Gastrocnemius medialis (tissue), 4 donors: ENCODE measurements at regions not wholly inside any gene's neighbourhood (a gene's known extent, or its start where the extent isn't known, plus 50 kb on each side); places are given as distances from the start of the nearest gene placed in this dataset.
A peak's percentile ranks its signal among the peaks of the same experiment; 100 is the strongest.

Experiments
- ATAC-seq, 2 donors: fragments of 150-250 bp; one replicate each; pipeline ENCODE4 v1.9.1; 2016
- DNase-seq, 2 donors: peaks; one replicate each; pipeline ENCODE4 v3.0.0-alpha.2; 2019
- H3K27ac ChIP-seq, 4 donors: fragments of 200-600 bp; sonication (generic); 1 replicate in 1 of 4; 2 replicates in 3 of 4; pipeline ENCODE4 v1.5.1; 2016 to 2018; ENCODE audit warnings: mild to moderate bottlenecking in 2 of 4, moderate library complexity in 1 of 4
- H3K27me3 ChIP-seq, 3 donors: fragments of 200-600 bp; sonication (generic) in 2 of 3; 1 replicate in 1 of 3; 2 replicates in 2 of 3; pipeline versions ENCODE4 v1.5.1 to v1.6.0; 2016 to 2019; ENCODE audit warnings: mild to moderate bottlenecking in 1 of 3, moderate library complexity in 1 of 3
- H3K36me3 ChIP-seq, 2 donors: fragments of 200-600 bp; sonication (generic) in 1 of 2; one replicate each; pipeline ENCODE4 v1.5.1; 2017 to 2018
- H3K4me1 ChIP-seq, 2 donors: fragments of 200-600 bp; sonication (generic) in 1 of 2; one replicate each; pipeline ENCODE4 v1.5.1; 2016 to 2017; ENCODE audit warnings: mild to moderate bottlenecking in 2 of 2
- H3K4me3 ChIP-seq, 4 donors: fragments of 200-600 bp; sonication (generic) in 3 of 4; 1 replicate in 1 of 4; 2 replicates in 3 of 4; pipeline ENCODE4 v1.5.1; 2016 to 2019; ENCODE audit warnings: mild to moderate bottlenecking in 2 of 4
- H3K9me3 ChIP-seq, 3 donors: fragments of 200-600 bp; sonication (generic) in 2 of 3; 1 replicate in 1 of 3; 2 replicates in 2 of 3; pipeline ENCODE4 v1.5.1; 2016 to 2019
- CTCF ChIP-seq, 5 experiments: fragments of 450-650 bp in 3 of 5; fragments of 200-600 bp in 2 of 5; sonication (generic) in 2 of 5; IDR thresholded peaks in 4 of 5; conservative IDR thresholded peaks in 1 of 5; 1 replicate in 4 of 5; 2 replicates in 1 of 5; pipeline ENCODE4 v1.5.1; 2016 to 2019; ENCODE audit warnings: antibody characterized with exemption in 5 of 5, mild to moderate bottlenecking in 3 of 5, moderate library complexity in 3 of 5
- POLR2A ChIP-seq, 2 donors: fragments of 450-650 bp; IDR thresholded peaks; one replicate each; pipeline ENCODE4 v1.6.1; 2017; ENCODE audit warnings: antibody characterized with exemption in 2 of 2, mild to moderate bottlenecking in 2 of 2, moderate library complexity in 2 of 2
- in situ Hi-C, 4 donors: fragments of 200-750 bp; cut with MboI; loops; one replicate each; pipeline versions ENCODE4 v1.15.0 to v1.8.0; 2017; ENCODE audit warnings: low sequenced_read_pairs in 4 of 4
- intact Hi-C: fragments of 100-400 bp; cut with DNase I; formaldehyde crosslinking; loops from one replicate; pipeline ENCODE4 v1.15.1; 2023; ENCODE audit warnings: low total_unique reads

DNA sequence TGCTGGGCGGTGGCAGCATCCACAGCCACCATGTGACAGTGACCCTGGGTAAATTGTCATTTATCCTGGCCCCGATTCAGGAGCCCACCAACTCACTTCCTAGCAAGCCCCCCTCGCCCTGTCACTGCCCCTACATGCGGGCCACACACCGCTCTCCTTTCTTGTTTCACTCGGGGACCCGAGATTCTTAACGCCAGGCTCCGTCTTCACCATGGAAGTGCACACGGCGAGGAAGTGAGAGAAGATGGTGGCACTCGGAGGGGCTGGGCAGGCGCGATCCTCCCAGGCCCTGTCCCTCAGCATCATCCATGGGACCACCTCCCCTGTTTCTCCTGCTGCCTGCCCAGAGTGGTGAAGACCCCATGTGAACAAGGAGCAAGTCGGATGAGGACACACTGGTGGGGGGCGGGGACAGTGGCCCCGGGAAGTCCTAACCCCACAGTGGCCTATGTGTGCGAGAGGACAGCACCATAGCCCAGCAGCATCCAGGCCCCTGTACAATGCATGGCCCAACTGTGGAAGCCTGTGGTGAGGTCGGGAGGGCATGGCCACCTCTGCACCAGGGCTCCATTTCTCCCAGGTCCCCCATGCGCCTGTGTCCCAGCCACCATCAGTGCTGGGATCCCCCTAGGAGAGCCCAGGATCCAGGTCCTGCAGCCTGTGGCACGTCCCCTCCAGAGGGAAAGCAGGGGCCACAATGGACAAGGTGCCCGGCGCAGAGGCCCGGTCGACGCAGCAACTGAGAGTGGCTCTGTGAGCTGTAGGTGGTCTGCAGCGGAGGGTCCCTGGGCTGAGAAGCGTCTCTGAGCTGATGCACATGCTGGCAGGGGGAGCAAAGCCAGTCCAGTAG is 262.8 kb downstream of the BRD1 start:
- Histone ChIP-seq H3K9me3 (no peaks in the 10 kb centered on the region), H3K36me3 (no peaks in the 10 kb centered on the region), H3K27ac (no peak overlapping the region), H3K27me3 (no peaks in the 10 kb centered on the region), H3K4me1 (no peaks in the 10 kb centered on the region), H3K4me3 (no peak overlapping the region)
- in situ Hi-C loops = no loop called here
- ATAC-seq = no peak
- peak in 1 of 2 donors; percentile 2 for DNase-seq
- TF ChIP-seq CTCF (IDR thresholded peaks at IDR 0.05 in 4 of 5, conservative IDR thresholded peaks at IDR 0.05 in 1 of 5) (no peak), POLR2A (IDR thresholded peaks at IDR 0.05) (no peak)
- intact Hi-C loops = no loop called here

GRCh38 chr22:49564054-49564453 is 263.6 kb downstream of the BRD1 start:
- no peaks in the 10 kb centered on the region for H3K9me3 ChIP-seq
- no peaks in the 10 kb centered on the region for H3K36me3 ChIP-seq
- no peak overlapping the region for H3K4me3 ChIP-seq
- no peaks in the 10 kb centered on the region for H3K4me1 ChIP-seq
- in situ Hi-C loops (no loop called here), intact Hi-C loops (no loop called here)
- H3K27me3 ChIP-seq = no peaks in the 10 kb centered on the region
- TF ChIP-seq POLR2A (IDR thresholded peaks at IDR 0.05) (no peak), CTCF (IDR thresholded peaks at IDR 0.05 in 4 of 5, conservative IDR thresholded peaks at IDR 0.05 in 1 of 5) (no peak)
- ATAC-seq = no peak
- no peak for DNase-seq
- no peak overlapping the region for H3K27ac ChIP-seq

DNA sequence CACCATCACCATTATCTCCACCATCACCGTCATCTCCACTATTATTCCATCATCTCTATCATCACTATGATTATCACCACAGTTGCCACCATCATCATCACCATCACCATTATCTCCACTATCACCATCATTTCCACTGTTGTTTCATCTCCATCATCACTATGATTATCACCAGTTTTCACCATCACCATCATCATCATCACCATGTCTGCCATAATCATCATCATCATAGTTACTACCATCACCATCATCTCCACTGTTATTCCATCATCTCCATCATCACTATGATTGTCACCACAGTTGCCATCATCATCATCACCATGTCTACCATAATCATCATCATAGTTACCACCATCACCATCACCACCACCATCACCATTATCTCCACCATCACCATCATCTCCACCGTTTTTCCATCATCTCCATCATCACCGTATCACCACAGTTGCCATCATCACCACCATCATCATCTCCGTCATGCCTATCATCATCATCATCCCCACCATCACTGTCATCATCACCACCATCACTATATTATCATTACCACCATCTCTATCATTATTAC is 264.9 kb downstream of the BRD1 start:
- Histone ChIP-seq H3K4me3 (no peak overlapping the region), H3K27ac (no peak overlapping the region), H3K4me1 (no peaks in the 10 kb centered on the region), H3K9me3 (no peaks in the 10 kb centered on the region), H3K27me3 (no peaks in the 10 kb centered on the region), H3K36me3 (no peaks in the 10 kb centered on the region)
- intact Hi-C loops (no loop called here), in situ Hi-C loops (no loop called here)
- TF ChIP-seq CTCF (IDR thresholded peaks at IDR 0.05 in 4 of 5, conservative IDR thresholded peaks at IDR 0.05 in 1 of 5) (no peak), POLR2A (IDR thresholded peaks at IDR 0.05) (no peak)
- ATAC-seq = no peak
- DNase-seq = no peak

DNA sequence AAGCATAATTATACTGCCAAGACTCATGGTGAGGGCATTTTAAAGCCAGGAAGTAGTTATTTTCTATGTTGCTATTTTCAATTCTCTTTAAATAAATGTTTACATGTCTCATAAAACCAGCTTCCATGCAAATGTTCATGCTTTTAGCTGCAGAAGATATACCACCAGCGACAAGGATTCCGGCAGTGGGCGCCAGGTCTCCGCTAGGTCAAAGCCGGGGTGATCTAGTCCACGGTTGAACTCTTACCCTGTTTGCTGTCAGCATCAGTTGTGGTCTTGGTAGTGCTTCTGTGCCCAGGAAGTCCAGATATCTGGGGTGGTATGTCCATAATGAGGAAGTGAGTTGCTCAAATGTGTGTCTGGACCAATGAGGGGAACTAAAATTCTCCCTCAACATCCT is 265.7 kb downstream of the BRD1 start:
- H3K4me3 ChIP-seq = no peak overlapping the region
- ATAC-seq (no peak), DNase-seq (no peak)
- no peaks in the 10 kb centered on the region for H3K36me3 ChIP-seq
- no peaks in the 10 kb centered on the region for H3K27me3 ChIP-seq
- TF ChIP-seq POLR2A (IDR thresholded peaks at IDR 0.05) (no peak), CTCF (IDR thresholded peaks at IDR 0.05 in 4 of 5, conservative IDR thresholded peaks at IDR 0.05 in 1 of 5) (no peak)
- H3K27ac ChIP-seq = no peak overlapping the region
- in situ Hi-C loops (no loop called here), intact Hi-C loops (no loop called here)
- no peaks in the 10 kb centered on the region for H3K4me1 ChIP-seq
- no peaks in the 10 kb centered on the region for H3K9me3 ChIP-seq
